Esophagus mucosa (tissue), 1 donor: ENCODE measurements at regions not wholly inside any gene's neighbourhood (a gene's known extent, or its start where the extent isn't known, plus 50 kb on each side); places are given as distances from the start of the nearest gene placed in this dataset.
A peak's percentile ranks its signal among the peaks of the same experiment; 100 is the strongest.

Experiments
- ATAC-seq: fragments of 200-7000 bp; cut with Tn5 transposase; one replicate; pipeline ENCODE4 v1.9.1; 2020
- donor health status: DM: yes; HTN: yes; CAD: no.

DNA sequence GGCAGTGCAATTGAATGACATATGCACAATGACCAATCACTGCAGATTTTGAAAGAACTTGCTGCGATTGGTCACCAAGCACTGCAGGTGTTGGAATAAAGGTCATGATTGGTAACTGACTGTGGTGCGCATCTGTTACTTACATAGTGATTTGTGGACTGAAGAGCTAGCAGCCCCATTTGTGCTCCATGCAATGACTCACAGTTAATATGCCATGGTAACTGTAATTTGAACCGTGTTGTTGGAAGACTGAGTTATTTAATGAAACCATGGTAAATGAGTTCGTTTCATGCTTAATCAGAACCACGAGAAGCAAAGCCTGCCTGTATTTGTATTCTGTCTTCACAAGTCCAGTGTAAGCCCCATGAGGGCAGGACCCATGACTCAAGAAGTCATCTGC, 220.5 kb downstream of the TJP1 start:
- ATAC-seq = no peak

DNA sequence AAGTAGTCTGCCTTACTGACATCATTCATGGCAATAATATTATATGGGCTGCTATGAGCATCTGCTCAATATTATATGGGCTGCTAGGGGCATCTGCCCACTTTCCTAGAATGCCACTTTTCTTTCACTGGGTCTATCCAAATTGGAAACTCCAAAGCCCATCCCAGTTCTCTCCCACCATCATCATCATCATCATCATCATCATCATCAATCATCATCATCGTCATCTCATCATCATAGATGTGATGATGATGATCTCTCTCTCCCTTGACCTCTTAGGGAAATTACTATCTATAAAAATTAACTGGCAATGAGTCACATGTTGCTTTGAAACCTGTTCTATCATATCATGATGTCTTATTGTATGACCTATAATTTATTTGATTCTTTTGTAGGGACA, 222.0 kb downstream of the TJP1 start:
- ATAC-seq = no peak

DNA sequence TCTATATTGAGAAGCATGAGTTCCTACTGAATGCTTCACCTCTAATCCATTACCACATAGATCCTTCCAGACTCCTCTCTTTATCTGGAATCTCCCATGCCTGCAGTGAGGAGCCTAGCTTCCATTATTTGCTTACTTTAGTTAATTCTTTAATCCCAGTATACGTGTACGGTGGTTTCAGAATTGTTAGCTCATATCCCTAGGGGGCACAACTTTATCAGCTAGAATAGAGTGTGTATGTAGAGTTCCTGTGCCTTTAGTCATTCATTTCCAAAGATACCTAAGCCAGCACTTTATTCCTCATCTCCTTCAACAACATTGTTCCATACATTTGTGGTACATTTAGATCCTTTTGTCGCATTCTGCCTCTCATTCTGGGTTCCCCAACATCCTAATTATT, 226.0 kb downstream of the TJP1 start:
- no peak for ATAC-seq

DNA sequence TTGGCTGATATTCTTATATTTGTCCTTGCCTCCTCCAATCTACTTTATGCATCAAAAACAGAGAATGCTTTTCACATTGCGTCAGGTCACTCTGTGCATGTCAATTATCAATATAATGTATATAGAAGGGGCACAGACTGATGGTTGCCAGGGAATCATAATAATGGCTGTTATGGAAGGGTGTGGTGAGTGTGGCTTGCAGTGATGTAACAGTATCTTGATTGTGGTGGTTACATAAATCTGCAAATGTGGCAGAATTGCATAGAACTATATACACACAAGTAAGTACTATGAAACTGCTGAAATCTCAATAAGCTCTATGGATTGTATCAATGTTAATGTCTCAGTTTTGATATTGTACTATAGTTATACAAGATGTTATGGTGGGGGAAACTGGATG, 228.6 kb downstream of the TJP1 start:
- no peak for ATAC-seq

DNA sequence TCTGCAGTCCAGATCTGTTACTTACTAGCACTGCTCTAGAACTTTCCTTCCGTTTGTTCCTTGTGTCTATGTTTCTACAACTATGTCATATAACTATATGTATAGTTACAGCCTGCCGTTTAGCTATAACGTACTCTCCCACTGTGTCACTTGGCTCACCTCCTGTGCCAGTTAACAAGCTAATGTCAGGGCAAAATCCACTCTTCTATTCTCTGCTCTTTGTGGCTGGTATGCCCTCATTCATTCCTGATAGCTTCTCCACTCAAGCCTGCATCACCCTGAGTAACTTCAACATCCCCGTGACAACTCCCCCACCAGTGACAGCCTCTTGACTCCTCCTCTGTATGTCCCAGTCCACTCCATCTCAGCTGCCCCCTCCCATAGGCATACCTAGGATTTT, 229.2 kb downstream of the TJP1 start:
- ATAC-seq = no peak

DNA sequence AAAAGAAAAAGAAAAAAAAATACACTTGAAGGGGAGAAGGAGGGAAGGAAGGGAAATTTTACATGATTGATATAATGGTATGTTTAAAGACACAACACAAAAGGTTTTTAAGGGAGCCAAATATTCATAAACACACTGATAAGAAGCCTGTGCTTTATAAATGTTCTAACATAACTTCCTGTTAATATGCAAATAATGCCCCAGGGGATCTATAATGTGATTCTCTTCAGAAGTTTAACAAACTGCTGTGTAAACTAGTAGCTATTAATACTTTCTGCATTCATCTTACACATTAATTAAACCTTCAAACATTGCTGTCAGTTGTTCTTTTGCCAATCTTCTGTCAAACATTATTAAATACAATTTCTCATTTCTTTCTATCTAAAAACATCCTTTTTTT, 231.6 kb downstream of the TJP1 start:
- ATAC-seq = no peak

DNA sequence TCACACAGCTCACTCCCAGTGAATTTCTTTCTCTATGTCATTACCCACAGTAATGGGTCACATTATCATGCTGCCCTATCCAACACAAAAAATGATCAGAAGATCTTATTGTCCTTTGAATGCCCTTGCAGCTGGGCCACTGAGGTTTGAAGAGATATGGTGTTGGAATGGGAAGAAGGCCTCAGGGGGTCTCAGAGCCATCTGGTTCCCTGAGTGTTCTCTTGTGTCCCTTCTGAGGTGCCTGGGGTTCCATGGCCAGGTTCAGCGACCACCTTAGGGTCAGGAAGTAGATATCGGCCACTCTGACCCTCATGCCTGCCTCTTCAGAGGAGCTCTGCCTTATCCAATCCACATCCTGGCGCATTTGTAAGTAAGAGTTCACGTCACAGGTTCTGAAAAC, 232.3 kb downstream of the TJP1 start:
- no peak for ATAC-seq

DNA sequence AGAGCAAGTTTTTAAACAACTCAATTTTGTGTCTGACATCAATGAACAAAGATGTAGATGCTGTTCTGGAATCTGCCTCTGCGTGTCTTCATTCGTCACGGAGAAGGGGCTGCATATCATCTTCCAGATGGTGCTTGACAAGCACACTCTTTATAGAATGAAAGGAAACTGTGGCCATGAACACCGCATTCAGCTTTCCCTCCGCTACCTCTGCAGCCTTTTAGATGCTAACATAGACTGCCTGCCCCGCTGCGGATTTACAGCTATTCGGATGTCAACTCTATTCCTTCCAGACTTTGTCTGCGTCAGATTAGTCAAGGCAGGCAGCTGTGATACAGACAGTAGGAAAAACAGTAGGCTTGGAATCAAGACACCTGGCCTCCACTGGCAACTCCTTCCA, 232.9 kb downstream of the TJP1 start:
- ATAC-seq = no peak

DNA sequence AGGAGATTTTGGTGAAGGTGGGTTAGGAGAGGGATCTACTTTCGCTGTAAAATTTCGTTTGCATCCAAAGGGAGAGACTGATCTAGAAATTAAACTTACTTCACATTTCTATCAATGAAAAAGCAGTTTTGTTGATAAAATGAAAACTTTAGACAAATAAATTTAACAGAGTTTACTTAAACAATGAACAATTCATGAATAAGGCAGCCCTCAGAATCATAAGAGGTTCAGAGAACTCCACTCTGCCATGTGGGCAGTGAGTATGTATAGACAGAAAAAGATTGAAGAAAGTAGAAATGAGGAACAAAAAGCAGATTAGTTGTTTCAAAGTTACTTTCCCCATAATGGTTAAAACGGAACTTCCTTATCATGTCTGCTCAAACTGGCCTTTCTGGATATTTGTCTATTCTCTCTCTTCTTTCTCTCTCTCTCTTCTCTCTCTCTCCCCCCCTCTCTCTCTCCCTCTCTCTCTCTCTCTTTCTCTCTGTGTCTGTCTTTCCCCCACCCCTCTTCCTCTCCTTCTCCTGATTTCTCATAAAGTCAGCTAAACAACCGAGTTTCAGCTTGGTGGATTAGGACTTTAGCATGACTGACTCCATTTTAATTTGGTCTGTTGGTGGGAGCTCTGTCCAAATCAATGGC, 248.9 kb downstream of the TJP1 start:
- ATAC-seq = no peak

DNA sequence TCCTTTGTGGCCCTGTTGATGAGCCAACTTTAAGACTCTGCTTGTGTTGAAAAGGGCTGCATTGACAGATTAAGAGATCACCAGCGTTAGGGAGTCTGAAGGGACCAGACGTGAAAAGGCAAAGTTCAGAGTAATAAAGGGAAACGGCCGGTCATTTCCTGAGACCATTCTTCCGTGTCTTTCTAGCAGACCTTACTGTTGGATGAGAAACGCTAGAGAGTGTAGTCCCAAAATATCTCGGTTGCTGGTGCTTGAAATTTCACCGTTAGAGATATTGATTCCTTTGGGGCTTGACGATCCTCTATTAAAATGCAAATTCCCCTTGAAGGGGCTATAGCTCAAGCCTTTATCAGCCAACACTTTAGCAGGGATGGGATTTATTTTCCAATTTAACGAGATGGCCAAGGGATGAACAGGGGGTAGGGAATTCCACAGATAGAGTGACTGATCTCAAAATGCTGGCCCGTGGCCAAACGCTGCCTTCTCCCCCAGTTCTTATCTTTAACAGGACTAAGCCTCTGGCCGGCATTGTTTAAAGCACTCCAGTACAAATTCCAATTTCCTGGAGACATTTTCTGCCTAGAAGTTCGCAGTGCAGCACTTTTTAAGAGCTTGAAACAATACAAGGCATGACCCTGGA, 250.4 kb downstream of the TJP1 start:
- no peak for ATAC-seq

DNA sequence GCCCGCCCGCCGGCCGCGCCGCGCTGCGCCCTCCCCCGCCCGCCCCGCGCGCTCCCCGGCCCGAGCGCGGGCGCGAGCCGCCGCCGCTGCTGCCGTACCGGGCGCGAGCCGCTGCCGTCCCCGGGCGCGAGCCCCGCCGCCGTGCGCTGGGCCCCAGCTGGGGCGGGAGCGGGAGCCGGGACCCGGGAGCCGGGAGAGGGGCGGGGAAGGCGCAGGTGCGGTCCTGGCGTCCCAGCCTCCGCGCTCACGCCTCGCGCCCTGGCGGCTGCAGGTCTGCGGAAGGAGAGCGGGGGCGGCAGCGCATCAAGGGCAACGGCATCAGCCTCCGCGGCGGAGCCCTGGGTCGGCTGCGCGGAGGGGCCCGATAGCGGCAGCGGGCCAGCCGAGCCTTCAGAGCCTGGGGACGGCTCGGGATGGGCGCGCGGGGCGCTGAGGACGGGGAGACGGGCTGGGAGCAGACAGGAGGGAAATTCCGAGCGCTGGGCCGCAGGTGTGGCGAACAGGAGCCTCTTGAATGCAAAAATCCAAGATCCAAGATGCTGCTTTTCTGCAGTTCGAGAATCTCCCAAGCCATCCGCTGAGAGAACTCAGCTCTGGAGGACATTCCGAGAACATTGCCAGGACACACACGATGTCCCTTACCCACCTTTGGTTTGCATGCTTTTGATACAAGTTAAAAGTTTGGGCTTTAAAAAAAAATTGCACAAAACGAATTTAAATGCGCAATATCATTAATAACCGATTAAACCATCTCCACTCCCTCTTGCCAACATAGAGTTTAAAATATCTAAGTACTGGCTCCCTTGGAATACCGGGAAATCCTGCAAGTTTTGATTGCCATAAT, 251.1 kb downstream of the TJP1 start:
- ATAC-seq = no peak

DNA sequence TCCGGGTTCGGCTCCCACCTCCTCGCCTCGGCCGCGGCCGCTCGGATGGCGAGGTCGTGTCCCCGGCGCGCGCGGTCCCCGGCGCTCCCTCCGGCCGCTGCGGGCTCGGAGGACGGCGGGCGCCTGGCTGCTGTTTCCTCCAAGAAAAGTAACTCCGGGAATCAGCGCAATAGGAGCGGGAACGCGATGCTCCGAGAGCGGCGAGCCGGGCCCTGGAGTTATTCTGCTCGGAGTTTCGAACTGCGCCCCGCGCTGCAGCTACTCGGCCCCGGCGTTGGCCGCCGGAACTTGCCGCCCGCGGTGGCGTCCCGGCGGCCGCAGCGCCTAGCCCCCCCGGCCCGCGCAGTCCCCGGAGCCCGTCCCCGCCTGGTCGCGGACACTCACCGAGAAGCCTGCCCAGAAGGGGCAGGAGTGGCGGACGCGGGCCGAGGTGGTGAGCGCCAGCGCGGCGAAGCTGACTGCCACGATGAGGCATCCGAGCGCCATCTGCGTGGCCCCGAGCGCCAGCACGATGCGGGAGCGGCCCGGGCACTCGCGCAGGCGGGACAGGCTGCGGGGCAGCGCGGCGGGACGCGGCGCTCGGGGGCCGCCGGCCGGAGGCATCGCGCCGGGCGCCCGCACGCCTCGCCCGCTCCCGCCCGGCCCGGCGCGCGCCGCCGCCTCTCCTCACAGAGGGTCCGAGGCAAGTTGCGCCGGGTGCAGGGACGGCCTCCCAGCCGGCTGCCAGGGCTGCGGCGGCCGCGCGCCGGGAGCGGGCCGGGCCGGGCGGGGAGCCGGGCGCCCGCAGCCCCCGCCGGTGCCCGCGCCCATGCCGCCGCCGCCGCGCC, 251.9 kb downstream of the TJP1 start:
- no peak for ATAC-seq

DNA sequence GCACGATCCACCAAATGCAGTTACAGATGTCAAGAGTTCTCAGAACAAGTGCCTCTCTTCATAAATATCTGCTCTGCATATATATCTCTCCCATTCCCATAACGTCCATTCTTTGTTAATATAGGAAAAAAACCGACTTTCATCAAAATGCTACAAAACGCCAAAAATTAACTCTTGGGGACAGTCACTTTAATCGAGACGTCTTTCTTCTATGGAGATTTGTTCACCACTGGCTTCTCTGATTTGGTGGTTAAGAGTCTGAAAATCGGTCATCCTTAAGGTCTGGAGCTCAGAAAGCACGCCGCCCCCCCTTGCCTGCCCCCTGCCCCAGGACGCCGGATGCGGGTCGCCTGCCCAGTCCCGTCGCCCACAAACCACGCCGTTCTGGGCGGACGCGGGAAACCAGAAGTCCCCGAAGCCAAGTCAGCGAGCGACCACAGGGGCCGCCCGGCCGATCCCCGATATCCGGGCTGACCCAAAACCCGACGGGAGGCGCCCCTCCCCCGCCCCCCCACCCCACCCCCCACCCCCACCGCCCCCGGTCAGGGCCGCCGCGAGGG, 252.7 kb downstream of the TJP1 start:
- ATAC-seq = no peak

DNA sequence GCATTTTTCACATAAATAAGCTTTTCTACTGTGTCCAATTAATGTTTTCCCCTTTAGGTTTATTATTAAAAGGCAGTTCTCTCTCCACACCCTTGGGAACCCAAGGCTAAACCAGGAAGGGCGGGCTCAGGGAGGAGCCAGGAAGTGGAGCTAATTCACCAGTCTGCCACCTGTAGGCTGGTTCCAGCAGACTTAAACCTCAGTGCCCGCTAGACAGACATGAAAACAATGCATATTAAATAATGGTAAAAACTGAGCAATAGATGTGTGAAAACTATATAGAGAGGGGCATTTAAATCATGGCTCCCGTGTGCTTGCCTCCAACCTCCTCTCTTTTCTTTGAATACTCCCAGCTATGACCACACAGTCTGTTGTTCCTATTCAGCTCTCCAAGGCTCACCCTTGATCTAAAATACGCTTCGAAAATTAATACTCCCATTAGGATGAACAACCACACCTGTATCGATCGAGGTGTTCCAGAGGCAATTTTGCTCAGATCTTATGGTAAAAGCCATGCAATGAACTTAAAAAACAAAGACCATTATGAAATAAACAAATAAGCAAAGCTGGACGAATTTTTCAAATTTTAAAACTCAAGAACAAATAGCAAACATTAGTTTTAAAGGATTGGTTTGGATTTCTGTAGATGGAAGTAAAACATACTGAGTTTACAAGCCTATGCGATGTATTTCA, 253.3 kb downstream of the TJP1 start:
- peak; percentile 83 for ATAC-seq

DNA sequence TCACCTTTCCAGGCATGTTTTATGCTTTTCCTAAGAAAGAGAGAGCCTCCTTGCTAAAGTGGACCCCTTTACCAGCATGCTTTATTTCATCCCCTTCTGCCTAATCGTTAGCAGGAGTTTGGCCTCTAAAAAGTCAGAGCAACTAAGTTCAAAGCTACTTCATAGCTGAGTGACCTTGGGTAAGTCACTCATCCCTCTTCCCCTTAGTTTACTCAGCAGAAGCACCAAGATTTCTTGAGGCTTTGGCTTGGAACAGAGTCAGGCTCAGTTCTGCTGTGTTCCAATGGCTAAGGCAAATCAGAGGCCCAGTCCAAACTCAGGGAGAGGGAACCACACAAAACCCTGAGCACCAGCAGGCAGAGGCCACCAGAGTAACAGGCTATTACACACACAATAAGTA, 254.9 kb downstream of the TJP1 start:
- ATAC-seq = no peak

DNA sequence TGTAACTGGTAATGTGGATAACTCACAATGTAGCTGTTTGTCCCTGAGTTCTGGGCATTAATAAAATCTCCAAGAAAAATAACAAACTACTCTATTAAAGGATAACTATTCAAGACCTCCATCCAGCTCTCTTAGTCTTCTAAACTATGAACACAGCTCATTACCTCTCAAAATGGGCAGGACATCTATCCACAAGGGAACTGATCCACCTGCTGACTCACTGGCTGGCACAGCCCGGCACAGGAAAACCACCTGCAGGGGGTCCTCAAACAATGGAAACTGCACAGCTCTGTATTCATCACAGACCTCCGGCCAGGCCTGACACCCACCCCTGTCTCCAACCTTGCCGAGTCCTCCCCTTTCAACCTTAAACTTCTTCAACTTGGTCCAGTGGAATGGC, 255.4 kb downstream of the TJP1 start:
- no peak for ATAC-seq

DNA sequence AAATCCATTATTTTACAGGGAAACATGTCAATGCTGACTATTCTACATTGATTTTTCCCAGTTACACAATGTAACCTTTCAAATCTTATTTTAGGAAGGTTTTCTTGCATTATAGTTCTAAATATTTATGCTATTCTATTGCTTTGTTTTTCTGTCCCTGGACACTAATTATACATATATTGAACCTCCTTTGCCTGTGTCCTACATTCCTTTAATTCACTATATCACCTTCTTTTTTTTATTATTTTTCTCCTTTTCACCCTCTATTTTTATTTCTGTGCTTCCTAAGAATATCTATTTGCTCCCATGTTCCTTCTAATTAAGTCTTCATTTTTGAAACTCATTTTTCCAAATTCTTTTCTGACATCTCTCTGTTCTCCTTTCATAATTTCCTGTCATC, 259.2 kb downstream of the TJP1 start:
- ATAC-seq = no peak

DNA sequence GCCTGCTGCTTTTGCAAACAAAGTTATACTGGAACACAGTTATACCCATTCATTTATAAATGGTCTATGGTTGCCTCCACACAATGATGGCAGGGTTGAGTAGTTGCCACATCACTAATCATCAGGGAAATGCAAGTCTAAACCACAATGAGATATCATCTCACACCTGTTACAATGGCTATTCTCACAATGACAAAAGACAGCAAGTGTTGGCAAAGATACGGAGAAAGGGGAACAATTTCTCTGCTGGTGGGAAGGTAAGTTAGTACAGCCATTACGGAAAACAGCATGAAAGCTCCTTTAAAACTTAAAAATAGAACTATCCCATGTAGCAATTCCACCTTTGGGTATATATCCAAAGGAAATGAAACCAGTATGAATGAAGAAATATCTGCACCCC, 261.4 kb downstream of the TJP1 start:
- ATAC-seq = no peak

DNA sequence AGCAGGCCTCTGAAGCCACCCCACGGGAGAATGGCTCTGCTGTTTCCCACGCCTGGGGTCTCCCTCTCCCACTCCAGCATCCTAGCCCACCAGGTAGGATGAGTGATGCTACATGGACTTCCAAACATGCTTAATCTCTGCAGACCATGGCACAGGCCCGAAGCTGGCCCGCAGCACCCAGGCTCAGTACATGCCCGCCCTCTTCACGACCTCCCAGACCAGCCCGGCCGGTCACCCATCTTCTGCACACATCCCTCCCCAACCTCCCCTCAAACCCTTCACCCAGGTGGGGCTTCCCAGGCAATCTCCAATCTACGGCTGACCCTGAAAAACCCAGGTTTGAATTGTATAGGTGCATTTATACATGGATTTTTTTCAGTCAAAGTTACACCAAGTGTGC, 264.0 kb downstream of the TJP1 start:
- no peak for ATAC-seq

DNA sequence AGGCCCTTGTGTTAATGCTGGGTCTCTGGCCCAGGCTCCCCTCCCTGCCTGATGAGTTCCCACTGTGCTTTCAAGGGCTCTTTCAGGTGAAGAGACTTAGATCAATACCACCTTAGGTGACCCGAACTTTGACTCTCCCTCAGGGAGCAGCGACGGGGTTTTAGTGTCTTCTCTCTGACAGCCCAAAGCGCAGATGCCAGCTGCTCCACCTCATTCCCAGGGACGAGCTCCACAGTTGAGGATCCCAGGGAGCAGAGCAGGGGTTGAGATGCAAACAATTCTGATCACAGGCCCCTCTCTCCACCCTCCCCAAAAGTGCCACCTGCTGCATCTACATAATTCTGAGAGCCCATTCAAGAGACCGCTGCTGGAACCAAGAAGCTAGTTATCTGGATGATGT, 265.1 kb downstream of the TJP1 start:
- ATAC-seq = no peak

DNA sequence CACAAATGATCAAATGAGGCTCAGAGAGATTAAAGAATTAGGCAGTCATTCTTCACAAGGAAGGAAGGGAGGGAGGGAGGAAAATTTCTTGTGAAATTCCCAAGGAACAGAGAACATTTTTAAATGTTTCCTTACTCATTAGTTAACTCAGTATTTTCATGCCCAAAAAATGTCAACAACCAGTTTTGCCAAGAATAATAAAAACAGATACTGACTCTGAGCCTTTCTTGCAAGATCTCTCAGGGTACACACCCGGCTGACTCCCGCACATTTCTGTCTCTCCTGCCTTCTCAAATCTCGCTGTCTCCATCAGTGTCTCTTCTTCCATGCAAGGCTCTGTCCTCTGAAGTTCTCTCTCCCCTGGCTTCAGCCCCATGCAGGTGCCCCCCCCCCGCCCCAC, 265.9 kb downstream of the TJP1 start:
- no peak for ATAC-seq

DNA sequence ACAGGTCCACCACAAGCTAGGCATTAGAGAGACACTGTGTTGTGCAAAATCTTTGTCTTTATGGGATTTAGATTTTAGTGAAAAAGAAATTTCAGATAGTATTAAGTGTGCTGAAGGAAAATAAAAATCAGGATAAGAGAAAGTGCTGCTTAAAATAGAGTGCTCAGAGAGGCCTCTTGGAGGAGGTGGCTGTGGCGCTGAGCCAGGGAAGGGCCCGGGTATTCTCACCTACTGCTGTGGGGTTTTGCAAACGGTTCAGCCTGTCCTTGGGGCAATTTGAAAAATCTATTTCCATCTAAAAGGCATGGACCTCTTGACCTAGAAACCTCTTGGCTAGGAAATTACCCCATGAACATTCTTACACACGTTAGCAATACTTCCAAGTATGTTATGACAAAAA, 267.7 kb downstream of the TJP1 start:
- no peak for ATAC-seq
